ENCODE measurements at regions not wholly inside any gene's neighbourhood (a gene's known extent, or its start where the extent isn't known, plus 50 kb on each side); places are given as distances from the start of the nearest gene placed in this dataset.

DNA sequence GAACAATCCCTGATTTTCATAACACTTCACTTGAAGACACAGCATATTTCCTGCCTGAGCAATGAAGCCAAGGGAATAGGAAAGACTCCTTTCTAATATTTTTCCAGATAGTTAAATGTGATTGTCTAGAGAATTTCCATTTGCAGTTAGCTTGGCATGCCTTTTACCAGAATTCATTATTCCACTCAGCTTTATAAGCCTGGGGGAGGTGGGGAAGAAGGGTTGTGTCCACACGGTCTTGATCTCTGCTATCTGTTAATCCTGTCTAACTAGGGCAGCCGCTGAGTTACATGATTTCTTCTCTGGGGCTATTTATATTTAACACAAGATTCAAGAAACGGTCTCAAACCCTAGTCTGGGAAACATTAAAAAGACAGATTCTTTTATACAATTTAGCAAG is 146.6 kb upstream of the FSCB start:
- no peaks in the 10 kb centered on the region for H3K36me3 ChIP-seq (ENCODE audit: control insufficient read depth, insufficient read depth, low read length)
- TF ChIP-seq, protein P1, sequence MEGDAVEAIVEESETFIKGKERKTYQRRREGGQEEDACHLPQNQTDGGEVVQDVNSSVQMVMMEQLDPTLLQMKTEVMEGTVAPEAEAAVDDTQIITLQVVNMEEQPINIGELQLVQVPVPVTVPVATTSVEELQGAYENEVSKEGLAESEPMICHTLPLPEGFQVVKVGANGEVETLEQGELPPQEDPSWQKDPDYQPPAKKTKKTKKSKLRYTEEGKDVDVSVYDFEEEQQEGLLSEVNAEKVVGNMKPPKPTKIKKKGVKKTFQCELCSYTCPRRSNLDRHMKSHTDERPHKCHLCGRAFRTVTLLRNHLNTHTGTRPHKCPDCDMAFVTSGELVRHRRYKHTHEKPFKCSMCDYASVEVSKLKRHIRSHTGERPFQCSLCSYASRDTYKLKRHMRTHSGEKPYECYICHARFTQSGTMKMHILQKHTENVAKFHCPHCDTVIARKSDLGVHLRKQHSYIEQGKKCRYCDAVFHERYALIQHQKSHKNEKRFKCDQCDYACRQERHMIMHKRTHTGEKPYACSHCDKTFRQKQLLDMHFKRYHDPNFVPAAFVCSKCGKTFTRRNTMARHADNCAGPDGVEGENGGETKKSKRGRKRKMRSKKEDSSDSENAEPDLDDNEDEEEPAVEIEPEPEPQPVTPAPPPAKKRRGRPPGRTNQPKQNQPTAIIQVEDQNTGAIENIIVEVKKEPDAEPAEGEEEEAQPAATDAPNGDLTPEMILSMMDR (IDR thresholded peaks at IDR 0.05; ENCODE audit: insufficient read depth, low read length, severe bottlenecking): no peak

DNA sequence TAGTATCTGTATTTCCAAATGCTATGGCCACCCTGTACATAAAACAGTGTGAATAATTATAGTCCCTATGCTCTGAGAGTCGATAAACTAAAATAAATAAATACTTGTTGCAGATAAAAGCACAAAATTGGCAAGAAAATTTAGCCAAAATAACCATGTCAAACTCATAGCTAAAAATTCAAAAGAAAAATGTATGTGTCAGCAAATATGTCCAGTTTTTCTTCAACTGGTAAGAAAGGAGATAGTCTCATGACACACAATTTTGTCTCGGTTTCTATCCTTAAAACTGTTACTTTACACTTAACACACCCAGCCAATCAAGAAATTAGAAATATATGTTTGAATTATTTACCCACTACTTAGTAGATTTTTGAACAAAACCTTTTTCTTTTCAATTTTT is 145.6 kb upstream of the FSCB start:
- no peak overlapping the region for H3K4me3 ChIP-seq (ENCODE audit: low read depth, low read length)
- H3K36me3 ChIP-seq (ENCODE audit: control insufficient read depth, insufficient read depth, low read length): no peaks in the 10 kb centered on the region
- DNase-seq (ENCODE audit: low read depth) (no peak), FAIRE-seq (no peak)
- TF ChIP-seq, protein P1 (IDR thresholded peaks at IDR 0.05; ENCODE audit: insufficient read depth, low read length, severe bottlenecking): no peak
- H3K27me3 ChIP-seq (ENCODE audit: control insufficient read depth, insufficient read depth, low read length): no peaks in the 10 kb centered on the region

More for the DNA sequence above, 146.6 kb upstream of the FSCB start:
- Histone ChIP-seq H3K27me3 (ENCODE audit: control insufficient read depth, insufficient read depth, low read length) (no peaks in the 10 kb centered on the region), H3K4me3 (ENCODE audit: low read depth, low read length) (no peak overlapping the region)
- DNase-seq (ENCODE audit: low read depth) (no peak), FAIRE-seq (no peak)

DNA sequence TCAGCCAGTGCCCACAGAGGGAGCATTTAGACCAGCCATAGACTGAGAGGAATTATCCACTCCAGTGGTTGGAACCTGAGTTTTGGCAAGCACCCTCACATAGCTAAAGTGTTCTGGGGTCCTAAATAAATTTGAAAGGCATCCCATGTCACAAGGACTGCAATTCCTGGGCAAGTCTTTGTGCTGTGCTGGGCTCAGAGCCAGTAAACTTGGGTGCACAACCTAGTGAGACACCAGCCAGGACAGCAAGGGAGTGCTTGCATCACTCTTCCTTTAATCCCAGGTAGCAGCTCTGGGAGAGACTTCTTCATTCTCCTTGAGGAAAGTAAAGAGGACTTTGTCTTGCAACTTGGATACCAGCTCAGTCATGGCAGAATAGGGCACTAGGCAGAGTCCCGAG is 142.0 kb upstream of the FSCB start:
- H3K4me3 ChIP-seq (ENCODE audit: low read depth, low read length): no peak overlapping the region
- FAIRE-seq (no peak), DNase-seq (ENCODE audit: low read depth) (no peak)
- H3K36me3 ChIP-seq (ENCODE audit: control insufficient read depth, insufficient read depth, low read length): no peaks in the 10 kb centered on the region
- TF ChIP-seq, protein P1 (IDR thresholded peaks at IDR 0.05; ENCODE audit: insufficient read depth, low read length, severe bottlenecking): no peak
- no peaks in the 10 kb centered on the region for H3K27me3 ChIP-seq (ENCODE audit: control insufficient read depth, insufficient read depth, low read length)

DNA sequence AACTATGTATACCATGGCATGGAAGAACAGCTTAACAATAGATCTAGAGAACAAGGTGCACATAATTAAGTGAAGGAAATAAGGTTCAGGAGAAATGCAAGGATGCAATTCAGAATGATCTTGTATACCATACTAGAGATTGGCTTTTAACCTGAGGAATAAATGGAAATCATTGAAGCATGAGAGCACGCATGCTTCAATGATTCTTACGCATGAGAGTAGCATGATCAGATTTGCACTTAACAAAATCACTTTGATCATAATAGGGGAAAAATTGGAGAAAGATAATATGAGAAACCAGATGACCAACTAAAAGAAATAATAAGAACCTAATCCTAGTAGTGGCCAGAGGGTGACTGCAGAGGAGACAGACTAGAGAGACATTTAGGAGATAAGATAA is 133.3 kb upstream of the FSCB start:
- FAIRE-seq (no peak), DNase-seq (ENCODE audit: low read depth) (no peak)
- H3K36me3 ChIP-seq (ENCODE audit: control insufficient read depth, insufficient read depth, low read length): no peaks in the 10 kb centered on the region
- H3K27me3 ChIP-seq (ENCODE audit: control insufficient read depth, insufficient read depth, low read length): no peaks in the 10 kb centered on the region
- TF ChIP-seq, protein P1 (IDR thresholded peaks at IDR 0.05; ENCODE audit: insufficient read depth, low read length, severe bottlenecking): no peak
- no peak overlapping the region for H3K4me3 ChIP-seq (ENCODE audit: low read depth, low read length)

DNA sequence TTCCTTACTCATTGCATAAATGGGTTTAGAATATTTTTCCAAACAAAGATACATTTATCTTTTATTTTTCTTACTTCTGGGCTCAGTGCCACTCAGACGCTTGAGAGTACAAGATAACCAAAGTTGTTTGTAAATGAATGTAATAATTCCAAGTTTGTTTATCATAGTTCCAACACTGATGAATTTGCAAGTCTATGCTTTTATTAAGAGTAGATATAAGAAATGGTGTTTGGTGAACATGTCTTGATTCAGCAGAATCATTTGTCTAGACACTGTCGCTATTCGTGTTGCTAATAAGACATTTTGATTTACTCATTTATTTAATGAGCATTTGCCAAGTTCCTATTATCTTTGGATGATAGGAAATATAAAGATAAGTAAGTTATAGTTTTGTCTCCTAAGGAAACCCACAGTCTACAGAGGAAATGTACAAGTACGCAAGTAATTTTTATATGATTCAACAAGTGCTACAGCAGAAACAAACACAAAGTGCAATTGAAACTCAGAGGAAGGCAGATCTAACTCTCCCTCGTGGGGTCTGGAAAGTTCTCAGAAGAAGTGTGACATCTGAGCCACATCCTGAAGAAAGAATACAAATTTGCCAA is 132.8 kb upstream of the FSCB start:
- TF ChIP-seq, protein P1 (IDR thresholded peaks at IDR 0.05; ENCODE audit: insufficient read depth, low read length, severe bottlenecking): no peak
- no peak for DNase-seq (ENCODE audit: low read depth)
- Histone ChIP-seq H3K36me3 (ENCODE audit: control insufficient read depth, insufficient read depth, low read length) (no peaks in the 10 kb centered on the region), H3K27me3 (ENCODE audit: control insufficient read depth, insufficient read depth, low read length) (no peaks in the 10 kb centered on the region), H3K4me3 (ENCODE audit: low read depth, low read length) (no peak overlapping the region)
- FAIRE-seq: no peak

DNA sequence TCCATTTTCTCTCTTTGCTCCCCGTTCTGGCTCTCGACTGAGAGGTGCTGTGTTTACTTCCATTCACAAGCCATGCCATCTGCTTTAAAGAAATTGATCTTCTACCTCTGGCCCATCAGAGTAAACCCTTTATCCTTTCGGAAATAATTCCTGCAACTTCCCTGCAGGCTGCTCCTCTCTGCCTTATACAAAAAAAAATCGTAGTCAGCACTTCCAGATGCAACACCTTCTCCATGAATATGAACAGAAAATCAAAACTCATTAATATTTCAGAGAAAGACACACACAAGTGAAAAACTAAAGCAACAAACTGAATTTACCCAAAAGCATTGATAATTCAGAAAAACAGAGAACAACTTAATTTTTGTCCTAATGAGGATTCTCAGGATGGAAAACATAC is 127.6 kb upstream of the FSCB start:
- Histone ChIP-seq H3K4me3 (ENCODE audit: low read depth, low read length) (no peak overlapping the region), H3K36me3 (ENCODE audit: control insufficient read depth, insufficient read depth, low read length) (no peaks in the 10 kb centered on the region), H3K27me3 (ENCODE audit: control insufficient read depth, insufficient read depth, low read length) (no peaks in the 10 kb centered on the region)
- TF ChIP-seq, protein P1 (IDR thresholded peaks at IDR 0.05; ENCODE audit: insufficient read depth, low read length, severe bottlenecking): no peak
- DNase-seq (ENCODE audit: low read depth) (no peak), FAIRE-seq (no peak)
